ENCODE measurements at regions not wholly inside any gene's neighbourhood (a gene's known extent, or its start where the extent isn't known, plus 50 kb on each side); places are given as distances from the start of the nearest gene placed in this dataset.
A peak's percentile ranks its signal among the peaks of the same experiment; 100 is the strongest.

GRCh38 chr1:21344750-21345443 is 54.6 kb upstream of the ECE1 start (continued):
- TF ChIP-seq ZNF532 (CRISPR knock-in tag; IDR thresholded peaks at IDR 0.05; ENCODE audit: borderline replicate concordance) (no peak), GTF2I (CRISPR knock-in tag; conservative IDR thresholded peaks at IDR 0.05) (no peak), NFE2L1 (CRISPR knock-in tag; IDR thresholded peaks at IDR 0.05) (0 out of 2 replicates have a peak, but pooled peaks have one; percentile 17), TEAD1 (CRISPR knock-in tag; IDR thresholded peaks at IDR 0.05) (no peak), CBFB (CRISPR knock-in tag; IDR thresholded peaks at IDR 0.05; ENCODE audit: low read depth) (no peak), USF2 (CRISPR knock-in tag; IDR thresholded peaks at IDR 0.05) (no peak)

GRCh38 chr1:21344098-21344749 is 54.0 kb upstream of the ECE1 start:
- POLR2A ChIA-PET: interaction anchor here (1.1 to 1.5 kb wide), 4 partner anchors 20 to 83 kb away, joined by 3 to 6 read pairs (median 4); no protein-coding TSS in a partner anchor

GRCh38 chr1:21342961-21343838 is 52.9 kb upstream of the ECE1 start:
- H3K27ac Mint-ChIP-seq: no peak overlapping the region
- H3K9me3 Mint-ChIP-seq: no peaks in the 10 kb centered on the region
- ChIA-PET CTCF (interaction anchor here (0.9 to 1.9 kb wide), 2 partner anchors 19 to 98 kb away, joined by 3 to 6 read pairs; no protein-coding TSS in a partner anchor), POLR2A (interaction anchor here (1.2 kb wide), 1 partner anchor 25 kb away, joined by 3 read pairs; no protein-coding TSS in a partner anchor)
- peaks cover 36% of the 10 kb centered on the region for H3K4me1 Mint-ChIP-seq
- H3K4me3 Mint-ChIP-seq: peak overlapping the region; percentile 79
- no peak for DNase-seq (ENCODE audit: low spot score)
- peaks cover 22% of the 10 kb centered on the region for H3K27me3 Mint-ChIP-seq (ENCODE audit: low read depth)
- H3K36me3 Mint-ChIP-seq: no peaks in the 10 kb centered on the region
- no peak for ATAC-seq
- TF ChIP-seq ATF3 (CRISPR knock-in tag; conservative IDR thresholded peaks at IDR 0.05) (no peak), ZNF425 (CRISPR knock-in tag; conservative IDR thresholded peaks at IDR 0.05) (no peak), NFATC4 (CRISPR knock-in tag; IDR thresholded peaks at IDR 0.05) (no peak), ZNF232 (CRISPR knock-in tag; IDR thresholded peaks at IDR 0.05) (no peak), ZNF138 (CRISPR knock-in tag; conservative IDR thresholded peaks at IDR 0.05) (no peak), E2F1 (CRISPR knock-in tag; IDR thresholded peaks at IDR 0.05) (no peak), USF1 (CRISPR knock-in tag; IDR thresholded peaks at IDR 0.05) (no peak)

More at GRCh38 chr1:21344098-21344749, 54.0 kb upstream of the ECE1 start:
- Mint-ChIP-seq H3K36me3 (no peaks in the 10 kb centered on the region), H3K27ac (no peak overlapping the region), H3K4me1 (peaks cover 25% of the 10 kb centered on the region), H3K4me3 (peak overlapping the region; percentile 79), H3K9me3 (no peaks in the 10 kb centered on the region), H3K27me3 (ENCODE audit: low read depth) (peaks cover 22% of the 10 kb centered on the region)
- ATAC-seq (no peak), DNase-seq (ENCODE audit: low spot score) (no peak)
- TF ChIP-seq ZNF396 (CRISPR knock-in tag; IDR thresholded peaks at IDR 0.05; ENCODE audit: borderline replicate concordance): no peak
- no peak for TF ChIP-seq TP53 (CRISPR knock-in tag; IDR thresholded peaks at IDR 0.05)
- TF ChIP-seq CREB1 (CRISPR knock-in tag; IDR thresholded peaks at IDR 0.05): no peak
- TF ChIP-seq USF2 (CRISPR knock-in tag; IDR thresholded peaks at IDR 0.05): no peak
- no peak for TF ChIP-seq SMAD4 (CRISPR knock-in tag; IDR thresholded peaks at IDR 0.05)
- TF ChIP-seq FOXJ3 (CRISPR knock-in tag; IDR thresholded peaks at IDR 0.05; ENCODE audit: borderline replicate concordance): no peak
- no peak for TF ChIP-seq TEAD4 (CRISPR knock-in tag; IDR thresholded peaks at IDR 0.05)
- TF ChIP-seq EMX1 (CRISPR knock-in tag; IDR thresholded peaks at IDR 0.05): no peak
- no peak for TF ChIP-seq FOXK1 (CRISPR knock-in tag; IDR thresholded peaks at IDR 0.05)
- CTCF ChIA-PET: interaction anchor here (1.1 to 2.0 kb wide), 14 partner anchors 10 to 149 kb away, joined by 3 to 44 read pairs (median 4); no protein-coding TSS in a partner anchor

Measured in WTC11 (cell line).